Esophagus muscularis mucosa (tissue), 4 donors: ENCODE measurements at regions not wholly inside any gene's neighbourhood (a gene's known extent, or its start where the extent isn't known, plus 50 kb on each side); places are given as distances from the start of the nearest gene placed in this dataset.

Experiments
- DNase-seq: peaks from one replicate; pipeline ENCODE4 v3.0.0-alpha.2; 2017; ENCODE audit errors: extremely low spot score
- H3K27ac ChIP-seq, 4 donors: fragments of 200-600 bp; sonication (generic); replicated peaks in 1 of 4; 1 replicate in 3 of 4; 2 replicates in 1 of 4; pipeline ENCODE4 v1.5.1; 2016 to 2019; ENCODE audit warnings: mild to moderate bottlenecking in 1 of 4
- H3K27me3 ChIP-seq, 4 donors: fragments of 200-600 bp; sonication (generic); one replicate each; pipeline versions ENCODE4 v1.5.1 to v1.6.0; 2016 to 2019
- H3K36me3 ChIP-seq, 4 donors: fragments of 200-600 bp; sonication (generic); one replicate each; pipeline ENCODE4 v1.5.1; 2016 to 2019
- H3K4me1 ChIP-seq, 4 donors: fragments of 200-600 bp; sonication (generic); one replicate each; pipeline ENCODE4 v1.5.1; 2016 to 2019
- H3K4me3 ChIP-seq, 4 donors: fragments of 200-600 bp; sonication (generic); 1 replicate in 2 of 4; 2 replicates in 2 of 4; pipeline ENCODE4 v1.5.1; 2016 to 2019; ENCODE audit warnings: mild to moderate bottlenecking in 4 of 4, moderate library complexity in 1 of 4
- H3K9me3 ChIP-seq, 4 donors: fragments of 200-600 bp; sonication (generic); 1 replicate in 3 of 4; 2 replicates in 1 of 4; pipeline ENCODE4 v1.5.1; 2016 to 2019
- EP300 ChIP-seq: sonication (generic); formaldehyde crosslinking; IDR thresholded peaks from one replicate; pipeline ENCODE4 v1.6.1; 2017; ENCODE audit warnings: antibody characterized with exemption
- POLR2A ChIP-seq: fragments of 450-650 bp; IDR thresholded peaks from one replicate; pipeline ENCODE4 v1.6.1; 2017; ENCODE audit warnings: antibody characterized with exemption, moderate library complexity, mild to moderate bottlenecking, low read depth
- POLR2AphosphoS5 ChIP-seq, 2 donors: sonication (generic); formaldehyde crosslinking; IDR thresholded peaks; one replicate each; pipeline ENCODE4 v1.6.1; 2017; ENCODE audit warnings: antibody characterized with exemption in 2 of 2
- WGBS: methylation state at CpG from one replicate; pipeline ENCODE4 v1.1.5; 2018; 5-methylcytosine and 5-hydroxymethylcytosine counted together
- intact Hi-C: fragments of 100-400 bp; cut with DNase I; formaldehyde crosslinking; loops from one replicate; pipeline ENCODE4 v1.15.1; 2023
- TF ChIP-seq, protein P1 (sequence below), 3 experiments: fragments of 200-600 bp in 2 of 3; fragments of 450-650 bp in 1 of 3; sonication (generic) in 2 of 3; IDR thresholded peaks; one replicate each; pipeline ENCODE4 v1.5.1; 2017 to 2019; ENCODE audit warnings: antibody characterized with exemption in 3 of 3, mild to moderate bottlenecking in 2 of 3, moderate library complexity in 1 of 3

DNA sequence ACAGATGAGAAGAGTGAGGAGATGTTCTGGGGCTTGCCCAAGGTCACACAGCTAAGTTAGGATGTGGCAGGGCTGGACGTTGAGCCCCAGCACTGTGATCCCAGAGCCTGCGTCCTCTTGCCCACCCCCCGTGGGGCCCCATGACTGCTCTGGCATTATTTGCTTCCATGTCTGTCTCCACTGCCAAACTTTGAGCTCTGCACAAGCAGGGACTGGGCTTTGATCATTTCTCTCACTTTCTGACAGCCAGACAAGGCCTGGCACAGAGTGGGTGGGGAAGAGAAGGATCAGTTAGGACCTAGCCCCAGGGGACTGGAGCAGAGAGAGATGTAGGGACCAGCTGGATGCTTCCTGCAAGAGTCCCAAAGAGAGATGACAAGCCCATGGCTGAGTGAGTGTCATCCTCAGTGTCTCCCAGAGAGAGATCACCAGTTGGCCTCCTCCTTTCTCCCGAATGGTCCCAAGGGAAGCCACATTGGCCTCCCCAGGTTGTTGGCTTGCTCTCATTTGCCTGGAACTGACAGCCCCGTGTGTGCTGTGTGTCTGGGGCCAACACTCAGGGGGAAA is 126.7 kb upstream of the PWP1 start:
- intact Hi-C loops, result no loop called here
- no peak overlapping the region for H3K4me3 ChIP-seq
- DNase-seq, result no peak

GRCh38 chr12:107560165-107560898 is 125.3 kb upstream of the PWP1 start:
- H3K4me3 ChIP-seq, result no peak overlapping the region
- no peak for DNase-seq
- intact Hi-C loops, result no loop called here
- WGBS, result 80% methylated on average over 7 of the region's 7 CpGs
- no peak overlapping the region for H3K27ac ChIP-seq
- no peaks in the 10 kb centered on the region for H3K4me1 ChIP-seq
- no peaks in the 10 kb centered on the region for H3K36me3 ChIP-seq
- TF ChIP-seq POLR2A, result no peak
- TF ChIP-seq EP300, result no peak
- no peak for TF ChIP-seq POLR2AphosphoS5 (IDR thresholded peaks at IDR 0.05)
- TF ChIP-seq, protein P1, sequence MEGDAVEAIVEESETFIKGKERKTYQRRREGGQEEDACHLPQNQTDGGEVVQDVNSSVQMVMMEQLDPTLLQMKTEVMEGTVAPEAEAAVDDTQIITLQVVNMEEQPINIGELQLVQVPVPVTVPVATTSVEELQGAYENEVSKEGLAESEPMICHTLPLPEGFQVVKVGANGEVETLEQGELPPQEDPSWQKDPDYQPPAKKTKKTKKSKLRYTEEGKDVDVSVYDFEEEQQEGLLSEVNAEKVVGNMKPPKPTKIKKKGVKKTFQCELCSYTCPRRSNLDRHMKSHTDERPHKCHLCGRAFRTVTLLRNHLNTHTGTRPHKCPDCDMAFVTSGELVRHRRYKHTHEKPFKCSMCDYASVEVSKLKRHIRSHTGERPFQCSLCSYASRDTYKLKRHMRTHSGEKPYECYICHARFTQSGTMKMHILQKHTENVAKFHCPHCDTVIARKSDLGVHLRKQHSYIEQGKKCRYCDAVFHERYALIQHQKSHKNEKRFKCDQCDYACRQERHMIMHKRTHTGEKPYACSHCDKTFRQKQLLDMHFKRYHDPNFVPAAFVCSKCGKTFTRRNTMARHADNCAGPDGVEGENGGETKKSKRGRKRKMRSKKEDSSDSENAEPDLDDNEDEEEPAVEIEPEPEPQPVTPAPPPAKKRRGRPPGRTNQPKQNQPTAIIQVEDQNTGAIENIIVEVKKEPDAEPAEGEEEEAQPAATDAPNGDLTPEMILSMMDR (IDR thresholded peaks at IDR 0.05), result no peak
- H3K27me3 ChIP-seq, result peaks cover 0 to 3% (median 0%) of the 10 kb centered on the region in 4 donors
- no peaks in the 10 kb centered on the region for H3K9me3 ChIP-seq

More for the DNA sequence above, 126.7 kb upstream of the PWP1 start:
- whole genome bisulfite sequencing, result 67% methylated on average over 3 of the region's 5 CpGs
- Histone ChIP-seq H3K4me1 (no peaks in the 10 kb centered on the region), H3K9me3 (no peaks in the 10 kb centered on the region), H3K36me3 (no peaks in the 10 kb centered on the region), H3K27me3 (peaks cover 0 to 3% (median 0%) of the 10 kb centered on the region in 4 donors), H3K27ac (no peak overlapping the region)
- TF ChIP-seq POLR2AphosphoS5 (IDR thresholded peaks at IDR 0.05) (no peak), EP300 (no peak), POLR2A (no peak)
- TF ChIP-seq, protein P1 (IDR thresholded peaks at IDR 0.05), result no peak

DNA sequence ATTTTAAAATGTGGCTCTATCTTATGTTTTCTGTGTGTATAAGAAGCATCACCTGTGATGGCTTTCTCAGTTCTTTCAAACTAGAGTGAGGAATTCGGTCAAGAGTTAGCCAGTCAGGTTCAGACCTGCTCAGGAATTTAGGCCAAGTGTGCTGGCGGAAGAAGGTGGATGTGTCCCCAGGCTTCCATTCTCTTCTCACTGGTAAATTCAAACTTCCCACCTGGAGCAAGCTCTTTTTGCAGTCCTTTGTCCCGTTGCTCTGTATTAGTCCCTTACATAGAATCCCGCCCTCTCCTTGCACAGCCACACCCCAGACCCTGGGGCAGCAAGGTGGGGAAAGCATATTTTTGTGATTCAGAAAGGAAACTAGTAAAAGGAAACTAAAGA is 124.7 kb upstream of the PWP1 start:
- Histone ChIP-seq H3K36me3 (no peaks in the 10 kb centered on the region), H3K27ac (no peak overlapping the region), H3K27me3 (peaks cover 0 to 3% (median 0%) of the 10 kb centered on the region in 4 donors), H3K4me3 (no peak overlapping the region), H3K4me1 (no peaks in the 10 kb centered on the region), H3K9me3 (no peaks in the 10 kb centered on the region)
- TF ChIP-seq EP300 (no peak), POLR2AphosphoS5 (IDR thresholded peaks at IDR 0.05) (no peak), POLR2A (no peak)
- TF ChIP-seq, protein P1 (IDR thresholded peaks at IDR 0.05), result no peak
- no peak for DNase-seq
- intact Hi-C loops, result no loop called here
- WGBS, result 91% methylated on average over 4 of the region's 4 CpGs

- Histone ChIP-seq H3K27me3 (no peaks in the 10 kb centered on the region), H3K9me3 (no peaks in the 10 kb centered on the region), H3K4me3 (no peak overlapping the region), H3K36me3 (no peaks in the 10 kb centered on the region), H3K4me1 (no peaks in the 10 kb centered on the region), H3K27ac (no peak overlapping the region)
- WGBS, result 57% methylated on average over 3 of the region's 3 CpGs
- intact Hi-C loops, result no loop called here
- no peak for DNase-seq
- TF ChIP-seq EP300, result no peak
- no peak for TF ChIP-seq POLR2AphosphoS5 (IDR thresholded peaks at IDR 0.05)
- no peak for TF ChIP-seq POLR2A
- TF ChIP-seq, protein P1 (IDR thresholded peaks at IDR 0.05), result no peak
Observed at GRCh38 chr12:107564946-107565345, 120.7 kb upstream of the PWP1 start.
